HEK293 (cell line): ENCODE measurements at regions not wholly inside any gene's neighbourhood (a gene's known extent, or its start where the extent isn't known, plus 50 kb on each side); places are given as distances from the start of the nearest gene placed in this dataset.

Experiments
- CTCF ChIA-PET: fragments of 350-600 bp; formaldehyde crosslinking; extraction: SDS; loops from one replicate; lab custom pipeline; 2021; ENCODE audit warnings: antibody characterized with exemption; lab: Yijun Ruan, JAX
- POLR2A ChIA-PET: fragments of 300-600 bp; formaldehyde crosslinking; extraction: SDS; loops from one replicate; lab custom pipeline; 2020; ENCODE audit warnings: antibody characterized with exemption, inconsistent platforms; lab: Yijun Ruan, JAX
- H3K27ac ChIP-seq: fragments of 200-500 bp; sonication (Bioruptor generic); 2 replicates; pipeline ENCODE4 v1.5.1; 2014; ENCODE audit warnings: low read depth, low read length, control low read depth, inconsistent platforms; ENCODE audit errors: extremely low read depth
- H3K36me3 ChIP-seq, 2 experiments: fragments of 200-500 bp in 1 of 2; sonication (Bioruptor generic) in 1 of 2; 1 replicate in 1 of 2; 2 replicates in 1 of 2; pipeline ENCODE4 v1.5.1; 2014 to 2017; ENCODE audit warnings: inconsistent platforms in 2 of 2, low read length in 2 of 2; ENCODE audit not compliant: control insufficient read depth in 2 of 2, insufficient read depth in 1 of 2
- H3K4me1 ChIP-seq: fragments of 200-500 bp; sonication (Bioruptor generic); 2 replicates; pipeline ENCODE4 v1.5.1; 2014; ENCODE audit warnings: mild to moderate bottlenecking, low read length, inconsistent platforms; ENCODE audit not compliant: control insufficient read depth, insufficient read depth
- H3K4me3 ChIP-seq: 2 replicates; pipeline ENCODE4 v1.5.1; 2011; ENCODE audit warnings: low read depth, mild to moderate bottlenecking, control low read depth, low read length, moderate library complexity
- H3K9me3 ChIP-seq: fragments of 200-500 bp; sonication (Bioruptor generic); 2 replicates; pipeline ENCODE4 v1.5.1; 2014; ENCODE audit warnings: low read depth, low read length, inconsistent platforms; ENCODE audit not compliant: control insufficient read depth, insufficient read depth
- GLI2 ChIP-seq: fragments of 450-650 bp; formaldehyde crosslinking; IDR thresholded peaks from 2 replicates; pipeline ENCODE4; 2017; ENCODE audit warnings: missing biosample characterization, missing genetic modification characterization, low read depth, borderline replicate concordance
- MEIS1 ChIP-seq: sonication (generic); formaldehyde crosslinking; IDR thresholded peaks from 2 replicates; pipeline ENCODE4 v1.8.1; 2022; ENCODE audit warnings: missing genetic modification reagents, mild to moderate bottlenecking, borderline replicate concordance
- REPIN1 ChIP-seq: fragments of 450-650 bp; formaldehyde crosslinking; IDR thresholded peaks from 2 replicates; pipeline ENCODE4 v1.5.1; 2017; ENCODE audit warnings: missing biosample characterization, missing genetic modification characterization, low read depth
- TCF7L2 ChIP-seq: IDR thresholded peaks from 2 replicates; pipeline ENCODE4 v1.6.1; 2011; ENCODE audit warnings: low read depth, mild to moderate bottlenecking, inconsistent platforms, low read length, moderate library complexity, borderline replicate concordance
- ZBTB1 ChIP-seq: fragments of 450-650 bp; formaldehyde crosslinking; IDR thresholded peaks from 2 replicates; pipeline ENCODE4 v1.5.1; 2016; ENCODE audit warnings: missing biosample characterization, missing genetic modification characterization
- ZFP3 ChIP-seq: fragments of 450-650 bp; formaldehyde crosslinking; IDR thresholded peaks from 2 replicates; pipeline ENCODE4 v1.5.1; 2016; ENCODE audit warnings: low read depth, missing biosample characterization, missing genetic modification characterization
- ZNF138 ChIP-seq: fragments of 450-650 bp; formaldehyde crosslinking; IDR thresholded peaks from 2 replicates; pipeline ENCODE4 v1.5.1; 2016; ENCODE audit warnings: missing biosample characterization, missing genetic modification characterization, borderline replicate concordance
- ZNF146 ChIP-seq: fragments of 450-650 bp; formaldehyde crosslinking; IDR thresholded peaks from 2 replicates; pipeline ENCODE4 v1.5.1; 2016; ENCODE audit warnings: missing biosample characterization, missing genetic modification characterization
- ZNF155 ChIP-seq: fragments of 450-650 bp; formaldehyde crosslinking; IDR thresholded peaks from 2 replicates; pipeline ENCODE4 v1.5.1; 2016; ENCODE audit warnings: missing biosample characterization, missing genetic modification characterization
- ZNF18 ChIP-seq: fragments of 450-650 bp; formaldehyde crosslinking; IDR thresholded peaks from 2 replicates; pipeline ENCODE4 v1.5.1; 2016; ENCODE audit warnings: missing biosample characterization, missing genetic modification characterization
- ZNF274 ChIP-seq, 2 experiments: fragments of 200-500 bp in 1 of 2; fragments of 450-650 bp in 1 of 2; sonication (Bioruptor generic) in 1 of 2; formaldehyde crosslinking in 1 of 2; IDR thresholded peaks; 2 replicates each; pipeline versions ENCODE4 v1.5.1 to v1.6.1; 2014 to 2016; ENCODE audit warnings: borderline replicate concordance in 1 of 2, inconsistent platforms in 1 of 2, low read length in 1 of 2, missing biosample characterization in 1 of 2, missing genetic modification characterization in 1 of 2
- ZNF302 ChIP-seq: fragments of 450-650 bp; formaldehyde crosslinking; IDR thresholded peaks from 2 replicates; pipeline ENCODE4 v1.5.1; 2016; ENCODE audit warnings: missing biosample characterization, missing genetic modification characterization, low read depth
- ZNF311 ChIP-seq: fragments of 450-650 bp; formaldehyde crosslinking; IDR thresholded peaks from 2 replicates; pipeline ENCODE4 v1.5.1; 2017; ENCODE audit warnings: missing biosample characterization, missing genetic modification characterization, borderline replicate concordance
- ZNF416 ChIP-seq: fragments of 450-650 bp; formaldehyde crosslinking; IDR thresholded peaks from 2 replicates; pipeline ENCODE4 v1.5.1; 2016; ENCODE audit warnings: missing biosample characterization, missing genetic modification characterization
- ZNF449 ChIP-seq: fragments of 450-650 bp; formaldehyde crosslinking; IDR thresholded peaks from 2 replicates; pipeline ENCODE4 v1.5.1; 2017; ENCODE audit warnings: missing biosample characterization, mild to moderate bottlenecking, missing genetic modification characterization, moderate library complexity
- ZNF544 ChIP-seq: fragments of 450-650 bp; formaldehyde crosslinking; IDR thresholded peaks from 2 replicates; pipeline ENCODE4 v1.5.0; 2017; ENCODE audit warnings: missing biosample characterization, missing genetic modification characterization
- ZNF555 ChIP-seq: fragments of 450-650 bp; formaldehyde crosslinking; conservative IDR thresholded peaks from 2 replicates; pipeline ENCODE4 v1.5.1; 2017; ENCODE audit warnings: missing biosample characterization, mild to moderate bottlenecking, missing genetic modification characterization, inconsistent platforms
- ZNF768 ChIP-seq: fragments of 450-650 bp; formaldehyde crosslinking; IDR thresholded peaks from 2 replicates; pipeline ENCODE4 v1.5.1; 2018; ENCODE audit warnings: missing biosample characterization, mild to moderate bottlenecking, missing genetic modification characterization
- ZNF830 ChIP-seq: fragments of 450-650 bp; IDR thresholded peaks from 2 replicates; pipeline ENCODE4 v1.5.0; 2018; ENCODE audit warnings: missing biosample characterization, missing genetic modification characterization, low read depth, mild to moderate bottlenecking, moderate library complexity
- TF ChIP-seq, protein P1 (sequence below): fragments of 450-650 bp; formaldehyde crosslinking; conservative IDR thresholded peaks from 2 replicates; pipeline ENCODE4 v1.5.1; 2016; ENCODE audit warnings: low read depth, missing biosample characterization, missing genetic modification characterization
- TF ChIP-seq, protein P2 (sequence below): fragments of 450-650 bp; formaldehyde crosslinking; IDR thresholded peaks from 2 replicates; pipeline ENCODE4 v1.5.1; 2016; ENCODE audit warnings: missing biosample characterization, missing genetic modification characterization, borderline replicate concordance
- TF ChIP-seq, protein P3 (sequence below): fragments of 450-650 bp; formaldehyde crosslinking; IDR thresholded peaks from 2 replicates; pipeline ENCODE4 v1.5.1; 2017; ENCODE audit warnings: missing biosample characterization, missing genetic modification characterization

DNA sequence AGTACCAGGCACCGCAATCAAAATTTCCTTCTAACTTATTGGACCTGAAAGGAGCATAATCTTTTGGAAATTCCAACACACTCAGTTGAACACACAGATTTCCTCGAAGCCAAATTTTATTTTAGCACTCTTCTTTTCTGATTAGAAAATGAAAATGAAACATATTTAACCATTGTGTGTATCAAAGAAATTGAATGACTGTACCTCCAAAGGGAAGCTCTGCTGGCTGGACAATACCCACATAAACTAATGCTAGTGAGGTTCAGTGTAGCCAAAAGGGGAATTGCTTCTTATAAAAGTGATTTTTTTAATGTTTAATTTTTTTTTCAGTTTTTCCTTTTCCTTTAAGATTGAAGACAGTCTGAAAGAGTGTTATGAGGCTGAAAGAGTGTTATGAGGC is 239.6 kb upstream of the NREP start (continued):
- TF ChIP-seq, protein P1, sequence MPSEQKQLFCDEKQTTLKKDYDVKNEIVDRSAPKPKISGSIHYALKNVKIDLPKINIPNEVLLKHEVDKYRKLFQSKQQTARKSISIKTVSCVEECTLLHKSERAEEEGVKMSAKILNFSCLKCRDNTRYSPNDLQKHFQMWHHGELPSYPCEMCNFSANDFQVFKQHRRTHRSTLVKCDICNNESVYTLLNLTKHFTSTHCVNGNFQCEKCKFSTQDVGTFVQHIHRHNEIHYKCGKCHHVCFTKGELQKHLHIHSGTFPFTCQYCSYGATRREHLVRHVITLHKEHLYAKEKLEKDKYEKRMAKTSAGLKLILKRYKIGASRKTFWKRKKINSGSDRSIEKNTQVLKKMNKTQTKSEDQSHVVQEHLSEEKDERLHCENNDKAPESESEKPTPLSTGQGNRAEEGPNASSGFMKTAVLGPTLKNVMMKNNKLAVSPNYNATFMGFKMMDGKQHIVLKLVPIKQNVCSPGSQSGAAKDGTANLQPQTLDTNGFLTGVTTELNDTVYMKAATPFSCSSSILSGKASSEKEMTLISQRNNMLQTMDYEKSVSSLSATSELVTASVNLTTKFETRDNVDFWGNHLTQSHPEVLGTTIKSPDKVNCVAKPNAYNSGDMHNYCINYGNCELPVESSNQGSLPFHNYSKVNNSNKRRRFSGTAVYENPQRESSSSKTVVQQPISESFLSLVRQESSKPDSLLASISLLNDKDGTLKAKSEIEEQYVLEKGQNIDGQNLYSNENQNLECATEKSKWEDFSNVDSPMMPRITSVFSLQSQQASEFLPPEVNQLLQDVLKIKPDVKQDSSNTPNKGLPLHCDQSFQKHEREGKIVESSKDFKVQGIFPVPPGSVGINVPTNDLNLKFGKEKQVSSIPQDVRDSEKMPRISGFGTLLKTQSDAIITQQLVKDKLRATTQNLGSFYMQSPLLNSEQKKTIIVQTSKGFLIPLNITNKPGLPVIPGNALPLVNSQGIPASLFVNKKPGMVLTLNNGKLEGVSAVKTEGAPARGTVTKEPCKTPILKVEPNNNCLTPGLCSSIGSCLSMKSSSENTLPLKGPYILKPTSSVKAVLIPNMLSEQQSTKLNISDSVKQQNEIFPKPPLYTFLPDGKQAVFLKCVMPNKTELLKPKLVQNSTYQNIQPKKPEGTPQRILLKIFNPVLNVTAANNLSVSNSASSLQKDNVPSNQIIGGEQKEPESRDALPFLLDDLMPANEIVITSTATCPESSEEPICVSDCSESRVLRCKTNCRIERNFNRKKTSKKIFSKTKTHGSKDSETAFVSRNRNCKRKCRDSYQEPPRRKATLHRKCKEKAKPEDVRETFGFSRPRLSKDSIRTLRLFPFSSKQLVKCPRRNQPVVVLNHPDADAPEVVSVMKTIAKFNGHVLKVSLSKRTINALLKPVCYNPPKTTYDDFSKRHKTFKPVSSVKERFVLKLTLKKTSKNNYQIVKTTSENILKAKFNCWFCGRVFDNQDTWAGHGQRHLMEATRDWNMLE (tag by site-specific recombination) = no peak
- TF ChIP-seq ZNF302 = no peak
- TF ChIP-seq, protein P2, sequence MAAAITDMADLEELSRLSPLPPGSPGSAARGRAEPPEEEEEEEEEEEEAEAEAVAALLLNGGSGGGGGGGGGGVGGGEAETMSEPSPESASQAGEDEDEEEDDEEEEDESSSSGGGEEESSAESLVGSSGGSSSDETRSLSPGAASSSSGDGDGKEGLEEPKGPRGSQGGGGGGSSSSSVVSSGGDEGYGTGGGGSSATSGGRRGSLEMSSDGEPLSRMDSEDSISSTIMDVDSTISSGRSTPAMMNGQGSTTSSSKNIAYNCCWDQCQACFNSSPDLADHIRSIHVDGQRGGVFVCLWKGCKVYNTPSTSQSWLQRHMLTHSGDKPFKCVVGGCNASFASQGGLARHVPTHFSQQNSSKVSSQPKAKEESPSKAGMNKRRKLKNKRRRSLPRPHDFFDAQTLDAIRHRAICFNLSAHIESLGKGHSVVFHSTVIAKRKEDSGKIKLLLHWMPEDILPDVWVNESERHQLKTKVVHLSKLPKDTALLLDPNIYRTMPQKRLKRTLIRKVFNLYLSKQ = no peak

DNA sequence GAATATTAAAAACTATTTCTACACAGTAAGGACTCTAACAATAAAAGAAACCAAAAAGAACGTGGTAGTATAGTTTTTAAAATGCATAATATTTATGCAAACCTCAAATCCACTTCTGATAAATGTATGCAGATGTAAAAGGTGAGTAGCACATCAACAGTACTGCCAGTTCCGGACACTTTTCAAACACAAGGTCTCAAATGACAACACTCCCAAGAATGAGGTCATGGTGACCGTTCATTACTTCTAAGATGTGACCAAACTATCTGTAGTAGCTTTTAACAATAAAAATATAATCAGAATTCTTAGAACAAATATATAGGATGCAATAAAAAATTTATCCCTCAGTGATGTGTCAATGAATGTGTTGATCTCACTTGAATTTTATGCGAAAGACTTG is 238.7 kb upstream of the NREP start:
- H3K27ac ChIP-seq = no peak overlapping the region
- no peaks in the 10 kb centered on the region for H3K36me3 ChIP-seq
- TF ChIP-seq ZNF311 (tag by site-specific recombination) (no peak), ZFP3 (tag by site-specific recombination) (no peak), ZNF18 (tag by site-specific recombination) (no peak)
- POLR2A ChIA-PET = no interaction called here
- no peaks in the 10 kb centered on the region; the same call in 1 of the 2 replicates for H3K9me3 ChIP-seq
- CTCF ChIA-PET = no interaction called here
- H3K4me1 ChIP-seq = no peaks in the 10 kb centered on the region
- H3K4me3 ChIP-seq = no peak overlapping the region

DNA sequence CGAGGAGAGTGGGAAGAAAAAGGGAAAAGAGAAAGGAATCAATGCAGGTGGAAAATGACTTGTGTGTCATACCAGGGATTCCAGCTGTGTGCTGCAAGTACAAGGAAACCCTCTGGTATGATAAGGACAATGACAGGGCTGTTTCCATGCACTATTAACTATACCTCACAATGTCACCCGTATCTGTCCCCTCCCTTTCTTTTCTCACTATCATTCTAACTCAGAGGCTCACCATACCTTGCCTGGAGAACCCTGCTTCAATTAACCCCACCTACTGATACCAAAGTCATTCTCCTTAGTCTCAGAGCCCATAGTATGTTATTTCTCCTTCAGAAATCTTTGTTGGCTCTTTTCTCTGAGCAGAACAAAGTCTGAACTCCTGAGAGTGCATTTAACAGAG is 236.2 kb upstream of the NREP start:
- H3K27ac ChIP-seq = no peak overlapping the region
- H3K4me3 ChIP-seq = no peak overlapping the region
- no peaks in the 10 kb centered on the region for H3K4me1 ChIP-seq
- TF ChIP-seq ZNF768 (tag by site-specific recombination) (no peak), TCF7L2 (no peak), ZNF311 (tag by site-specific recombination) (no peak), GLI2 (tag by site-specific recombination) (no peak), ZNF416 (no peak), ZBTB1 (tag by site-specific recombination) (no peak), ZNF146 (tag by site-specific recombination) (no peak), REPIN1 (tag by site-specific recombination) (no peak), ZNF555 (tag by site-specific recombination) (no peak), ZNF155 (tag by site-specific recombination) (no peak), ZNF274 (IDR thresholded peaks at IDR 0.05; ENCODE audit: low read length) (no peak), ZNF274 (tag by site-specific recombination; IDR thresholded peaks at IDR 0.05; ENCODE audit: borderline replicate concordance) (no peak), ZNF830 (tag by site-specific recombination) (no peak), ZNF544 (tag by site-specific recombination) (no peak), MEIS1 (no peak), ZNF138 (no peak), ZNF449 (tag by site-specific recombination) (no peak)
- TF ChIP-seq, protein P3, sequence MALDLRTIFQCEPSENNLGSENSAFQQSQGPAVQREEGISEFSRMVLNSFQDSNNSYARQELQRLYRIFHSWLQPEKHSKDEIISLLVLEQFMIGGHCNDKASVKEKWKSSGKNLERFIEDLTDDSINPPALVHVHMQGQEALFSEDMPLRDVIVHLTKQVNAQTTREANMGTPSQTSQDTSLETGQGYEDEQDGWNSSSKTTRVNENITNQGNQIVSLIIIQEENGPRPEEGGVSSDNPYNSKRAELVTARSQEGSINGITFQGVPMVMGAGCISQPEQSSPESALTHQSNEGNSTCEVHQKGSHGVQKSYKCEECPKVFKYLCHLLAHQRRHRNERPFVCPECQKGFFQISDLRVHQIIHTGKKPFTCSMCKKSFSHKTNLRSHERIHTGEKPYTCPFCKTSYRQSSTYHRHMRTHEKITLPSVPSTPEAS (tag by site-specific recombination) = no peak
- H3K9me3 ChIP-seq = no peaks in the 10 kb centered on the region; the same call in 1 of the 2 replicates
- no peaks in the 10 kb centered on the region for H3K36me3 ChIP-seq
- ChIA-PET CTCF (interaction anchor here (0.7 kb wide), 1 partner anchor 9 kb away, joined by 3 read pairs; no protein-coding TSS in a partner anchor), POLR2A (no interaction called here)
